Astrocyte (in vitro differentiated cells and primary cell): ENCODE measurements at regions not wholly inside any gene's neighbourhood (a gene's known extent, or its start where the extent isn't known, plus 50 kb on each side); places are given as distances from the start of the nearest gene placed in this dataset.

Source experiments
- DNase-seq: peaks from one replicate; pipeline ENCODE4 v3.0.0-alpha.2; 2010; ENCODE audit warnings: low read depth
- FAIRE-seq: peaks from 2 replicates; lab custom pipeline; 2011; peaks lifted over from hg19 to GRCh38; lab: Jason Lieb, UNC
- H2AFZ ChIP-seq: 2 replicates; pipeline ENCODE4 v1.6.0; 2012; ENCODE audit warnings: low read depth, low read length, inconsistent platforms
- H3K27ac ChIP-seq: 2 replicates; pipeline ENCODE4 v1.5.1; 2011; ENCODE audit warnings: low read depth, low read length, inconsistent platforms
- H3K27me3 ChIP-seq: 2 replicates; pipeline ENCODE4 v1.6.0; 2011; ENCODE audit warnings: low read length, inconsistent platforms; ENCODE audit not compliant: insufficient read depth
- H3K36me3 ChIP-seq: 2 replicates; pipeline ENCODE4 v1.5.1; 2011; ENCODE audit warnings: low read length, inconsistent platforms; ENCODE audit not compliant: insufficient read depth
- H3K4me1 ChIP-seq: 2 replicates; pipeline ENCODE4 v1.5.1; 2011; ENCODE audit warnings: low read length, inconsistent platforms; ENCODE audit not compliant: insufficient read depth
- H3K4me2 ChIP-seq: 2 replicates; pipeline ENCODE4 v1.6.0; 2012; ENCODE audit warnings: low read length, inconsistent platforms
- H3K4me3 ChIP-seq: 2 replicates; pipeline ENCODE4 v1.5.1; 2011; ENCODE audit warnings: low read depth, mild to moderate bottlenecking, low read length, inconsistent platforms; ENCODE audit not compliant: insufficient read depth
- H3K79me2 ChIP-seq: 2 replicates; pipeline ENCODE4 v1.6.0; 2012; ENCODE audit warnings: mild to moderate bottlenecking, low read length, inconsistent platforms; ENCODE audit not compliant: insufficient read depth
- H3K9ac ChIP-seq: 2 replicates; pipeline ENCODE4 v1.6.0; 2012; ENCODE audit warnings: mild to moderate bottlenecking, low read length, inconsistent platforms
- H3K9me3 ChIP-seq: 2 replicates; pipeline ENCODE4 v1.5.1; 2012; ENCODE audit warnings: low read depth, mild to moderate bottlenecking, low read length, inconsistent platforms; ENCODE audit not compliant: insufficient read depth
- H4K20me1 ChIP-seq: 2 replicates; pipeline ENCODE4 v1.6.0; 2012; ENCODE audit warnings: low read length, inconsistent platforms; ENCODE audit not compliant: insufficient read depth
- H3K27ac Mint-ChIP-seq: one replicate; pipeline ENCODE4 v1.8.0; 2021; ENCODE audit warnings: mild to moderate bottlenecking, mixed read lengths; ENCODE audit not compliant: unreplicated experiment
- H3K27me3 Mint-ChIP-seq: one replicate; pipeline ENCODE4 v1.8.0; 2021; ENCODE audit warnings: low read depth, mixed read lengths; ENCODE audit not compliant: unreplicated experiment
- H3K36me3 Mint-ChIP-seq: one replicate; pipeline ENCODE4 v1.8.0; 2021; ENCODE audit warnings: low read depth, mixed read lengths; ENCODE audit not compliant: unreplicated experiment
- H3K4me1 Mint-ChIP-seq: one replicate; pipeline ENCODE4 v1.8.0; 2021; ENCODE audit warnings: low read depth, mixed read lengths; ENCODE audit not compliant: unreplicated experiment
- H3K4me3 Mint-ChIP-seq: one replicate; pipeline ENCODE4 v1.8.0; 2021; ENCODE audit warnings: mild to moderate bottlenecking, moderate library complexity, mixed read lengths; ENCODE audit not compliant: unreplicated experiment
- H3K9me3 Mint-ChIP-seq: one replicate; pipeline ENCODE4 v1.8.0; 2021; ENCODE audit warnings: mild to moderate bottlenecking, mixed read lengths; ENCODE audit not compliant: unreplicated experiment
- EZH2 ChIP-seq: IDR thresholded peaks from 2 replicates; pipeline ENCODE4 v1.6.1; 2012; ENCODE audit warnings: mild to moderate bottlenecking, low read length, inconsistent platforms; ENCODE audit not compliant: insufficient read depth
- TF ChIP-seq, protein P1 (sequence below): IDR thresholded peaks from 2 replicates; pipeline ENCODE4 v1.5.1; 2011; ENCODE audit warnings: low read depth, mild to moderate bottlenecking, inconsistent platforms, low read length, moderate library complexity; ENCODE audit not compliant: insufficient read depth

DNA sequence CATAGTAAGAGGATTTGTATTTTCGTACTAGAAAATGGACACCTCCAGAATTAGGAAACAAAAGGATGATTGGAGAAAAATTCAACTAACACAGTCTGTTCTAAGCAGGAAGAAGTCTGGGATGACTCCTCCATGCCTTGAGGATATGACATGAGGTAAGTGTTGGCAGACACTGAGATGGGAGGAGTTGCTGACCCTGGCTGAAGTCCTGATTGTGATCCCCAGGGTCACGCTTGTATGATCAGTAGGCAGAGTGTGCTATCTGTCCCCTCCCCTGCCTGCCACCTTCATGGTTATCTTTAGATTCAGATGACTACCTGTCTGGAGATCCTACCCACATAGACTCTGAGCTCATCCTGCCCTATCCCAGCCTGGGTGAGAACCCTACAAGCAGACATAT, 249.1 kb downstream of the C1orf94 start:
- no peaks in the 10 kb centered on the region for H3K79me2 ChIP-seq
- no peak overlapping the region for H3K27ac Mint-ChIP-seq
- no peaks in the 10 kb centered on the region for H3K4me1 ChIP-seq
- no peaks in the 10 kb centered on the region for H3K9me3 ChIP-seq
- no peak overlapping the region for H3K9ac ChIP-seq
- H3K4me1 Mint-ChIP-seq: no peaks in the 10 kb centered on the region
- no peak overlapping the region for H3K4me2 ChIP-seq
- peaks cover 3% of the 10 kb centered on the region for H3K27me3 ChIP-seq
- H3K36me3 ChIP-seq: no peaks in the 10 kb centered on the region
- FAIRE-seq (no peak), DNase-seq (no peak)
- H3K4me3 ChIP-seq: no peak overlapping the region
- TF ChIP-seq, protein P1, sequence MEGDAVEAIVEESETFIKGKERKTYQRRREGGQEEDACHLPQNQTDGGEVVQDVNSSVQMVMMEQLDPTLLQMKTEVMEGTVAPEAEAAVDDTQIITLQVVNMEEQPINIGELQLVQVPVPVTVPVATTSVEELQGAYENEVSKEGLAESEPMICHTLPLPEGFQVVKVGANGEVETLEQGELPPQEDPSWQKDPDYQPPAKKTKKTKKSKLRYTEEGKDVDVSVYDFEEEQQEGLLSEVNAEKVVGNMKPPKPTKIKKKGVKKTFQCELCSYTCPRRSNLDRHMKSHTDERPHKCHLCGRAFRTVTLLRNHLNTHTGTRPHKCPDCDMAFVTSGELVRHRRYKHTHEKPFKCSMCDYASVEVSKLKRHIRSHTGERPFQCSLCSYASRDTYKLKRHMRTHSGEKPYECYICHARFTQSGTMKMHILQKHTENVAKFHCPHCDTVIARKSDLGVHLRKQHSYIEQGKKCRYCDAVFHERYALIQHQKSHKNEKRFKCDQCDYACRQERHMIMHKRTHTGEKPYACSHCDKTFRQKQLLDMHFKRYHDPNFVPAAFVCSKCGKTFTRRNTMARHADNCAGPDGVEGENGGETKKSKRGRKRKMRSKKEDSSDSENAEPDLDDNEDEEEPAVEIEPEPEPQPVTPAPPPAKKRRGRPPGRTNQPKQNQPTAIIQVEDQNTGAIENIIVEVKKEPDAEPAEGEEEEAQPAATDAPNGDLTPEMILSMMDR: no peak
- no peak for TF ChIP-seq EZH2
- no peak overlapping the region for H3K27ac ChIP-seq
- no peaks in the 10 kb centered on the region for H3K36me3 Mint-ChIP-seq
- H2AFZ ChIP-seq: no peak overlapping the region
- H4K20me1 ChIP-seq: no peaks in the 10 kb centered on the region
- peaks cover 46% of the 10 kb centered on the region for H3K27me3 Mint-ChIP-seq
- H3K9me3 Mint-ChIP-seq: no peaks in the 10 kb centered on the region
- no peak overlapping the region for H3K4me3 Mint-ChIP-seq

DNA sequence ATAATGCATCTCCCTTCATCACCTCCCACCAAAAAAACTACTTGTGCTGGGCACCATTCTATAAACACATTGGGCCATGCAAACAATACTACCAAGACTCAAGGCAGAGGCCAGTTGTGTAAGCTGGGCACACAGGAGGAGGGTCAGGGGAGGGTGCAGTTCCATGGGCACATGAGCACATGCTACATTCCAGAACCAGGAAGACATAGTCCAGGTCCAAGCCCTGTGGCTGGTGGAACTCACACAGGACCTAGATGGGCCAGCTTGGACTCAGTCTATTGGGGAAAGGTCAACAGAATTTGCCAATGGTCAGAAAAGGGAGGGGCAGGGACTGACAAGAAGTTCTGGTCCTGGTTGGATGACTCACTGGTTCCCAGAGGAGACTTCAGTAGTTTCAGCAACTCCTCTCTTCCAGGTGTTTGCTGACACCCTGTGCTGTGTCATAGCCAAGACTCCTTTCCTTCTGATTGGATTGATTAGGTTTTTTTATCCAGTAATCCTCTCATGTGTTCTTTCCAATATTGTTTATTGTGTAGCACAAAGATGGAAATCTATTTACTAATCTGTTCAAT, 249.7 kb downstream of the C1orf94 start:
- no peaks in the 10 kb centered on the region for H3K79me2 ChIP-seq
- no peak overlapping the region for H3K27ac ChIP-seq
- H3K9me3 Mint-ChIP-seq: no peaks in the 10 kb centered on the region
- H3K4me2 ChIP-seq: no peak overlapping the region
- no peak overlapping the region for H3K4me3 ChIP-seq
- TF ChIP-seq, protein P1: no peak
- TF ChIP-seq EZH2: no peak
- H4K20me1 ChIP-seq: no peaks in the 10 kb centered on the region
- H3K27me3 Mint-ChIP-seq: peaks cover 43% of the 10 kb centered on the region
- H3K36me3 ChIP-seq: no peaks in the 10 kb centered on the region
- no peaks in the 10 kb centered on the region for H3K36me3 Mint-ChIP-seq
- no peak overlapping the region for H3K27ac Mint-ChIP-seq
- peaks cover 6% of the 10 kb centered on the region for H3K27me3 ChIP-seq
- no peaks in the 10 kb centered on the region for H3K9me3 ChIP-seq
- H3K4me1 ChIP-seq: no peaks in the 10 kb centered on the region
- H3K9ac ChIP-seq: no peak overlapping the region
- H3K4me3 Mint-ChIP-seq: no peak overlapping the region
- no peaks in the 10 kb centered on the region for H3K4me1 Mint-ChIP-seq
- DNase-seq (no peak), FAIRE-seq (no peak)
- no peak overlapping the region for H2AFZ ChIP-seq

DNA sequence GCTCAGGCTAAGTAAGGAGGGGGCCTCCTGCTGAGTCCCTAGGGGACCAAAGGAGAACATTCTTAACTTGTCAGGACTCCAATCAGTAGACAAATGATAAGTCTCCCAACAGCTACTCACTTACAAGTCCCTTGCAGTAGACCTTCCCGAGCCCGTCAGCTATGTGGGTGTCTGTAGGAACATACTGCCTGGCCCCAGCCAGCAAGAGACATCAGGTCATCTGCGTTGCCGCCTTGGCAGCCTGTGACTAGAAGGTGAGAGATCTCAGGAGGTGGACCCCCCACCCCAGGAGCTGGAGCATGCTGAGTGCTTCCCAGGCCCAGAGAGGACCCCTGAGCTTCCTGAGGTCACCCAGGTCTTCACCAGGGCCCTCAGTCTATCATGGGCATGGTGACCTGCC, 250.5 kb downstream of the C1orf94 start:
- no peak overlapping the region for H3K9ac ChIP-seq
- H3K4me2 ChIP-seq: no peak overlapping the region
- no peak overlapping the region for H2AFZ ChIP-seq
- H3K4me3 ChIP-seq: no peak overlapping the region
- Mint-ChIP-seq H3K4me3 (no peak overlapping the region), H3K9me3 (no peaks in the 10 kb centered on the region), H3K27ac (no peak overlapping the region), H3K4me1 (no peaks in the 10 kb centered on the region), H3K27me3 (peaks cover 43% of the 10 kb centered on the region), H3K36me3 (no peaks in the 10 kb centered on the region)
- H3K79me2 ChIP-seq: no peaks in the 10 kb centered on the region
- FAIRE-seq: no peak
- H4K20me1 ChIP-seq: no peaks in the 10 kb centered on the region
- H3K9me3 ChIP-seq: no peaks in the 10 kb centered on the region
- no peak for DNase-seq
- TF ChIP-seq, protein P1: no peak
- no peak for TF ChIP-seq EZH2
- H3K27me3 ChIP-seq: peaks cover 3% of the 10 kb centered on the region
- H3K4me1 ChIP-seq: no peaks in the 10 kb centered on the region
- no peak overlapping the region for H3K27ac ChIP-seq
- H3K36me3 ChIP-seq: no peaks in the 10 kb centered on the region
